H1 (cell line): ENCODE measurements at regions not wholly inside any gene's neighbourhood (a gene's known extent, or its start where the extent isn't known, plus 50 kb on each side); places are given as distances from the start of the nearest gene placed in this dataset.

Source experiments
- CTCF ChIA-PET: fragments of 300-600 bp; sonication (Branson Sonifier 250); formaldehyde crosslinking; loops from one replicate; lab custom pipeline; 2021; ENCODE audit not compliant: partially characterized antibody; lab: Charles Lee
- POLR2A ChIA-PET: fragments of 300-600 bp; sonication (Branson Sonifier 250); formaldehyde crosslinking; loops from one replicate; lab custom pipeline; 2021; ENCODE audit warnings: inconsistent platforms; ENCODE audit not compliant: partially characterized antibody; lab: Charles Lee
- DNase-seq, 2 experiments: peaks; one replicate each; pipeline versions ENCODE4 v3.0.0 to v3.0.0-alpha.2; 2010 to 2022; ENCODE audit warnings: low spot score in 2 of 2, low read depth in 1 of 2, mixed read lengths in 1 of 2
- FAIRE-seq: peaks from 2 replicates; lab custom pipeline; 2011; peaks lifted over from hg19 to GRCh38; lab: Jason Lieb, UNC
- H2AFZ ChIP-seq: 2 replicates; pipeline ENCODE4 v1.8.1; 2012; ENCODE audit warnings: low read length, inconsistent platforms
- H2AK5ac ChIP-seq: 2 replicates; pipeline ENCODE4 v1.6.1; 2013; ENCODE audit warnings: low read depth, low read length
- H2BK120ac ChIP-seq: replicated peaks from 2 replicates; pipeline ENCODE3; 2013; ENCODE audit warnings: low read depth, low read length, inconsistent platforms
- H2BK12ac ChIP-seq: 2 replicates; pipeline ENCODE4 v1.6.1; 2013; ENCODE audit warnings: low read depth, low read length
- H2BK15ac ChIP-seq: 2 replicates; pipeline ENCODE4 v1.6.1; 2013; ENCODE audit warnings: low read length
- H2BK20ac ChIP-seq: 2 replicates; pipeline ENCODE4 v1.6.1; 2013; ENCODE audit warnings: low read length
- H2BK5ac ChIP-seq: 2 replicates; pipeline ENCODE4 v1.6.1; 2013; ENCODE audit warnings: low read depth, low read length
- H3K14ac ChIP-seq: 2 replicates; pipeline ENCODE4 v1.6.1; 2013; ENCODE audit warnings: inconsistent platforms; ENCODE audit not compliant: insufficient read length
- H3K18ac ChIP-seq: 2 replicates; pipeline ENCODE4 v1.6.1; 2013; ENCODE audit warnings: low read length; ENCODE audit errors: extremely low read depth
- H3K23ac ChIP-seq: 2 replicates; pipeline ENCODE4 v1.6.1; 2013; ENCODE audit warnings: inconsistent platforms; ENCODE audit not compliant: insufficient read length
- H3K23me2 ChIP-seq: 2 replicates; pipeline ENCODE4 v1.6.1; 2013; ENCODE audit warnings: low read depth, low read length
- H3K27ac ChIP-seq: 2 replicates; pipeline ENCODE4 v1.6.1; 2011; ENCODE audit warnings: low read depth, low read length, inconsistent platforms
- H3K27me3 ChIP-seq, 4 experiments: replicated peaks in 1 of 4; 1 replicate in 1 of 4; 2 replicates in 3 of 4; pipeline versions ENCODE4 v1.6.1 to v1.8.1; 2011 to 2013; ENCODE audit warnings: low read length in 3 of 4, mild to moderate bottlenecking in 3 of 4, inconsistent platforms in 2 of 4, mixed read lengths in 2 of 4, moderate library complexity in 1 of 4; ENCODE audit not compliant: control insufficient read depth in 3 of 4, insufficient read depth in 3 of 4; ENCODE audit errors: extremely low read depth in 1 of 4
- H3K36me3 ChIP-seq, 4 experiments: 2 replicates each; pipeline versions ENCODE4 v1.6.1 to v1.8.1; 2011 to 2013; ENCODE audit warnings: mild to moderate bottlenecking in 4 of 4, low read length in 3 of 4, moderate library complexity in 2 of 4, control low read depth in 1 of 4, inconsistent platforms in 1 of 4; ENCODE audit not compliant: insufficient read depth in 4 of 4, control insufficient read depth in 2 of 4
- H3K4ac ChIP-seq: replicated peaks from 2 replicates; pipeline ENCODE3; 2013; ENCODE audit warnings: low read length, low read depth, mixed read lengths, inconsistent platforms; ENCODE audit not compliant: insufficient read length
- H3K4me1 ChIP-seq, 4 experiments: replicated peaks in 1 of 4; 1 replicate in 1 of 4; 2 replicates in 3 of 4; pipeline versions ENCODE4 v1.6.1 to v1.8.1; 2011 to 2013; ENCODE audit warnings: low read length in 3 of 4, inconsistent platforms in 2 of 4, mixed read lengths in 1 of 4; ENCODE audit not compliant: insufficient read depth in 4 of 4, control insufficient read depth in 3 of 4
- H3K4me2 ChIP-seq, 2 experiments: 2 replicates each; pipeline versions ENCODE4 v1.6.1 to v1.8.1; 2011 to 2013; ENCODE audit warnings: low read depth in 2 of 2, low read length in 2 of 2, control low read depth in 1 of 2, inconsistent platforms in 1 of 2, mild to moderate bottlenecking in 1 of 2; ENCODE audit not compliant: insufficient read depth in 1 of 2
- H3K4me3 ChIP-seq, 4 experiments: fragments of 200-600, 300-600 bp in 1 of 4; sonication (generic), shearing (Covaris generic), sonication (Bioruptor Twin) in 1 of 4; 2 replicates each; pipeline versions ENCODE4 v1.5.1 to v1.8.1; 2011 to 2016; ENCODE audit warnings: low read length in 4 of 4, low read depth in 3 of 4, control low read depth in 2 of 4, inconsistent platforms in 2 of 4, mild to moderate bottlenecking in 2 of 4, mixed read lengths in 1 of 4, moderate library complexity in 1 of 4; ENCODE audit not compliant: insufficient read depth in 2 of 4; ENCODE audit errors: extremely low read depth in 1 of 4
- H3K56ac ChIP-seq: replicated peaks from 2 replicates; pipeline ENCODE3; 2013; ENCODE audit warnings: low read depth, mild to moderate bottlenecking, mixed read lengths, low read length, inconsistent platforms; ENCODE audit not compliant: insufficient read length
- H3K79me1 ChIP-seq: 2 replicates; pipeline ENCODE4 v1.6.1; 2013; ENCODE audit warnings: low read depth, low read length, control low read depth
- H3K79me2 ChIP-seq, 2 experiments: 2 replicates each; pipeline versions ENCODE4 v1.6.1 to v1.8.1; 2012 to 2013; ENCODE audit warnings: low read length in 2 of 2, mild to moderate bottlenecking in 2 of 2, inconsistent platforms in 1 of 2; ENCODE audit not compliant: insufficient read depth in 2 of 2, control insufficient read depth in 1 of 2
- H3K9ac ChIP-seq, 4 experiments: replicated peaks in 1 of 4; 1 replicate in 1 of 4; 2 replicates in 3 of 4; pipeline versions ENCODE4 v1.6.1 to v1.8.1; 2011 to 2013; ENCODE audit warnings: low read depth in 3 of 4, low read length in 3 of 4, control low read depth in 2 of 4, mild to moderate bottlenecking in 2 of 4, moderate library complexity in 2 of 4, inconsistent platforms in 1 of 4; ENCODE audit errors: extremely low read depth in 1 of 4
- H3K9me3 ChIP-seq, 2 experiments: 2 replicates each; pipeline versions ENCODE4 v1.6.1 to v1.8.1; 2012 to 2013; ENCODE audit warnings: mild to moderate bottlenecking in 2 of 2, moderate library complexity in 2 of 2, control low read depth in 1 of 2, inconsistent platforms in 1 of 2, low read depth in 1 of 2, low read length in 1 of 2, mixed read lengths in 1 of 2; ENCODE audit not compliant: insufficient read depth in 2 of 2
- H4K20me1 ChIP-seq, 2 experiments: replicated peaks in 1 of 2; 2 replicates each; pipeline versions ENCODE3 to v1.8.1; 2011 to 2013; ENCODE audit warnings: inconsistent platforms in 2 of 2, low read length in 2 of 2, mild to moderate bottlenecking in 1 of 2; ENCODE audit not compliant: insufficient read depth in 2 of 2, control insufficient read depth in 1 of 2
- H4K5ac ChIP-seq: 2 replicates; pipeline ENCODE4 v1.6.1; 2013; ENCODE audit warnings: low read length, low read depth, mixed read lengths, inconsistent platforms; ENCODE audit not compliant: insufficient read length
- H4K8ac ChIP-seq: 2 replicates; pipeline ENCODE4 v1.8.0; 2013; ENCODE audit warnings: mild to moderate bottlenecking, moderate library complexity, low read length, inconsistent platforms; ENCODE audit not compliant: insufficient read depth; ENCODE audit errors: extremely low read depth
- H4K91ac ChIP-seq: replicated peaks from 2 replicates; pipeline ENCODE3; 2013; ENCODE audit warnings: low read length, mixed read lengths, inconsistent platforms; ENCODE audit not compliant: insufficient read length
- ATF2 ChIP-seq: IDR thresholded peaks from 2 replicates; pipeline ENCODE4 v1.6.1; 2012; ENCODE audit warnings: low read length, inconsistent platforms
- SIRT6 ChIP-seq: IDR thresholded peaks from one replicate; pipeline ENCODE4 v1.7.1; 2012; ENCODE audit warnings: low read length, inconsistent platforms
- TCF12 ChIP-seq: IDR thresholded peaks from 2 replicates; pipeline ENCODE4 v1.6.1; 2011; ENCODE audit warnings: low read depth, mild to moderate bottlenecking, low read length
- WGBS, 2 experiments: shearing (Covaris generic) in 1 of 2; methylation state at CpG; one replicate each; pipeline versions ENCODE4 v1.1.6 to v1.1.7; 2013 to 2015; ENCODE audit warnings: low lambda C conversion rate in 2 of 2, mixed read lengths in 2 of 2, inconsistent platforms in 1 of 2, low coverage in 1 of 2, missing lambda C conversion rate in 1 of 2; ENCODE audit not compliant: insufficient replicate concordance in 2 of 2, insufficient coverage in 1 of 2, insufficient read length in 1 of 2; ENCODE audit errors: extremely low coverage in 1 of 2, missing lambda C conversion rate in 1 of 2; 5-methylcytosine and 5-hydroxymethylcytosine counted together

- Histone ChIP-seq H3K56ac (no peak overlapping the region), H3K9ac (no peak overlapping the region), H2BK12ac (no peak overlapping the region), H3K79me2 (no peaks in the 10 kb centered on the region), H3K4ac (no peak overlapping the region), H2BK120ac (no peak overlapping the region), H4K8ac (no peak overlapping the region), H3K27me3 (no peaks in the 10 kb centered on the region), H3K79me1 (no peaks in the 10 kb centered on the region), H3K23me2 (no peaks in the 10 kb centered on the region), H4K20me1 (no peaks in the 10 kb centered on the region), H3K4me1 (no peaks in the 10 kb centered on the region), H2AFZ (no peak overlapping the region), H3K27ac (no peak overlapping the region), H4K91ac (no peak overlapping the region), H2BK20ac (no peak overlapping the region), H3K36me3 (no peaks in the 10 kb centered on the region), H3K4me2 (no peak overlapping the region), H3K9me3 (no peaks in the 10 kb centered on the region), H4K5ac (no peak overlapping the region), H3K14ac (no peak overlapping the region), H2AK5ac (no peak overlapping the region), H2BK5ac (no peak overlapping the region), H2BK15ac (no peak overlapping the region), H3K23ac (no peak overlapping the region), H3K4me3 (no peak overlapping the region), H3K18ac (no peak overlapping the region)
- DNase-seq = no peak
- ChIA-PET CTCF (interaction anchor here (0.6 to 1.9 kb wide), 2 partner anchors 204 to 293 kb away, joined by 3 to 4 read pairs; no protein-coding TSS in a partner anchor), POLR2A (interaction anchor here (0.6 kb wide), 1 partner anchor 13 kb away, joined by 3 read pairs; no protein-coding TSS in a partner anchor)
- 94% methylated on average over 1 of the region's 1 CpG; no CpG with 5 or more reads in 1 of the 2 experiments for WGBS, 2 experiments
- FAIRE-seq = no peak
- TF ChIP-seq ATF2 = no peak
- TF ChIP-seq SIRT6 = no peak
- no peak for TF ChIP-seq TCF12
Measured at GRCh38 chr14:80383223-80383622, 171.9 kb upstream of the DIO2 start.
